H7 (cell line): ENCODE measurements at regions not wholly inside any gene's neighbourhood (a gene's known extent, or its start where the extent isn't known, plus 50 kb on each side); places are given as distances from the start of the nearest gene placed in this dataset.

ENCODE experiments used
- DNase-seq: peaks from one replicate; pipeline ENCODE4 v3.0.0; 2012
- H3K27me3 ChIP-seq: 2 replicates; pipeline ENCODE4 v1.6.0; 2011; ENCODE audit warnings: mild to moderate bottlenecking, low read length; ENCODE audit not compliant: control insufficient read depth, insufficient read depth
- H3K36me3 ChIP-seq: replicated peaks from 2 replicates; pipeline ENCODE4 v1.5.1; 2011; ENCODE audit warnings: low read length; ENCODE audit not compliant: control insufficient read depth, insufficient read depth
- H3K4me3 ChIP-seq: 2 replicates; pipeline ENCODE4 v1.5.1; 2011; ENCODE audit warnings: low read depth, mild to moderate bottlenecking, control low read depth, low read length, moderate library complexity; ENCODE audit not compliant: insufficient read depth

- no peak overlapping the region for H3K4me3 ChIP-seq
- H3K27me3 ChIP-seq: no peaks in the 10 kb centered on the region
- no peak for DNase-seq
- H3K36me3 ChIP-seq: no peaks in the 10 kb centered on the region
These were observed 407.7 kb upstream of the IRX1 start for GRCh38 chr5:3187771-3188425.

DNA sequence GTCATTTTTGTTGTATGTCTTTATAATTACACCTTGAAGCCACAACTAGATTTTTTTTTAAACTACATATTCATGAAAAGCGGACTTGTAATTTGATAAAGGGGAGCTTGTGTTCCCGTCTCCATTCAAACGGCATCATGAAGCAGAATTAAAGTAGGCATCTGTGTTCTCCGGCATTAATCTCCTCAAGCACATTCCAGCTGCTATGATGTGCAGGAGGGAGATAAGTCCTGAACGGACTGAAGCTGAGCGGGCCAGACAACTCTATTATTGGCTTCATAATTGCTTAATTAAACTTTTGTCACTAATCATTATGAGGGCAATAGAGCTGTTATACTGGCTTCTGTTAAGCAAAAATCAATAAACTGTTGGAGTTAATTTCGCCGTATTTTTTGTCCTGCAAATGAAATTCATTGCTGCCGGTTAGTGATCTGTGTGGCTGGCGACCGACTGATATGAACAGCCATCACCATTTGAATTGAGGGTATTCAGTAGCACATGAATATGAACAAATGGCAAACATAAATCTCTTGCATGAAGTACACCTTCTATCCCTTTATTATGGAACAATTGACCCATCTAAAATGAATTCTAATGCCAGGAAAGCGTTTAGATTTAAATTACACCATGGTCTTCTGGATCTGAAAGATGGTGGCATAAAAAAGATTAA lies 408.8 kb upstream of the IRX1 start:
- DNase-seq: no peak

GRCh38 chr5:3186156-3186555 lies 409.5 kb upstream of the IRX1 start:
- no peak overlapping the region for H3K4me3 ChIP-seq
- H3K36me3 ChIP-seq: no peaks in the 10 kb centered on the region
- DNase-seq: no peak
- no peaks in the 10 kb centered on the region for H3K27me3 ChIP-seq

More for the DNA sequence above, 408.8 kb upstream of the IRX1 start:
- Histone ChIP-seq H3K4me3 (no peak overlapping the region), H3K36me3 (no peaks in the 10 kb centered on the region), H3K27me3 (no peaks in the 10 kb centered on the region)

GRCh38 chr5:3185488-3185887 lies 410.1 kb upstream of the IRX1 start:
- H3K36me3 ChIP-seq: no peaks in the 10 kb centered on the region

GRCh38 chr5:3182133-3182876 lies 413.3 kb upstream of the IRX1 start:
- DNase-seq: no peak
- Histone ChIP-seq H3K36me3 (no peaks in the 10 kb centered on the region), H3K4me3 (no peak overlapping the region), H3K27me3 (no peaks in the 10 kb centered on the region)

More at GRCh38 chr5:3185488-3185887, 410.1 kb upstream of the IRX1 start:
- H3K27me3 ChIP-seq: no peaks in the 10 kb centered on the region
- no peak for DNase-seq
- H3K4me3 ChIP-seq: no peak overlapping the region

DNA sequence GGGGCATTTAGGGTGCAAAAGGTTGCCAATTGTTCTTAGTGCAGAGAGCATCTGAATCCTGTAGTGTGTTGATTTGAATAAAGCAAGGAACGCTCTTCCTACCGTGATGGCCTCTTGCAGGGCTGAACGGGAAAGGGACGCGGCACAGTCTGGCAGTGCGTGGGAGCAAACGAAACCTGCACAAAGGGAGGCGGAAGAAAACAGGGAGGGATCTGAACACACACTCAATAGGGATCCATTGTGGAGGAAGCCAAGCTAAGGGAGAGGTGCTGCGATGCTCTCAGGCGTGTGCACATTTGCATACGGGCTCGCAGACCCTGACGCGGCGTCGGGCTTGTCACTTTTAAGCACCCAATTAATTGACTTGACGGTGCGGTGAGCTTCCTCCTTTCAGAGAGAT lies 414.0 kb upstream of the IRX1 start:
- Histone ChIP-seq H3K36me3 (no peaks in the 10 kb centered on the region), H3K27me3 (no peaks in the 10 kb centered on the region), H3K4me3 (no peak overlapping the region)
- DNase-seq: no peak

DNA sequence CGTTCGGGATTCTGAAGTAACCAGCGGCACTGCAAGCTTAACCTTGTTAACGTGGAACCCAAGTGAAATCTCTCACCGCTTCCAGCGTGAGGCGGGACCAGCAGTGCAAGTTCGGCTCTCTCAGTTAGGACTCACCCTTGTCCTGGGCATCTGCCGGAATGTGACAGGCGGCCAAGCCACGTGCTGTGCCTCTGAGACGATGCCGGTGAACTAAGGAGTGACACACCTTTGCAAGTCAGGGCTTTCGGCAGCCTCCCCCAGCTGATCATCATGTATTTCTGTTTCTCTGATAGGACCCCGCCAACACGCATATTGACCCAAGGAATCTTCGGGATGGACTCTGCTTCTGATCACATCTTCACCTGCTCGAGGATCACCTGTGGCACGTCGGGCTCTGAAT lies 415.0 kb upstream of the IRX1 start:
- no peaks in the 10 kb centered on the region for H3K27me3 ChIP-seq
- H3K4me3 ChIP-seq: no peak overlapping the region
- no peak for DNase-seq
- H3K36me3 ChIP-seq: no peaks in the 10 kb centered on the region

GRCh38 chr5:3179220-3179619 lies 416.4 kb upstream of the IRX1 start:
- Histone ChIP-seq H3K4me3 (no peak overlapping the region), H3K36me3 (no peaks in the 10 kb centered on the region), H3K27me3 (no peaks in the 10 kb centered on the region)
- no peak for DNase-seq

GRCh38 chr5:3177338-3177737 lies 418.3 kb upstream of the IRX1 start:
- DNase-seq: no peak
- H3K27me3 ChIP-seq: no peaks in the 10 kb centered on the region
- H3K4me3 ChIP-seq: no peak overlapping the region
- H3K36me3 ChIP-seq: no peaks in the 10 kb centered on the region

GRCh38 chr5:3175416-3175815 lies 420.2 kb upstream of the IRX1 start:
- H3K36me3 ChIP-seq: no peaks in the 10 kb centered on the region
- DNase-seq: no peak
- H3K27me3 ChIP-seq: no peaks in the 10 kb centered on the region
- no peak overlapping the region for H3K4me3 ChIP-seq

GRCh38 chr5:3167473-3167872 lies 416.0 kb upstream of the IRX2 start:
- DNase-seq: no peak
- no peaks in the 10 kb centered on the region for H3K36me3 ChIP-seq

DNA sequence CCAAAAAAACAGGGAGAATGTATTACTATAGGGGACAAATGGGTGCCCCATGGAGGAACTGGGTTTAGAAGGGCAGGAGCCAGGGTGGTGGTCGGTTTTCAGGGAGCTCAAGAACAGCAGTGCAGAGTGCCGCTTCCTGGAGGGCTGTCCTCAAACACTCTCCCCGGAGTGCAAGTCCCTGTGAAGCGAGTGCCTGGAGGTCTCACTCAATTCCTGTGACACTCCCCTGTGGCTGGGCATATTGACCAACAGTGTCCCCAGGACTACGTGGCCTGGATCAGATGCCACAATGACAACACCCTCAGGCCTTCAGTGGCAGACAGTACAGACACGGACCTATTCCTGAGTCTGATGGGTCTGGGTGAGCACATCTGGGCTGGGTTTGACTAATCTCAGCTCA lies 412.1 kb upstream of the IRX2 start:
- no peak for DNase-seq
- Histone ChIP-seq H3K36me3 (no peaks in the 10 kb centered on the region), H3K27me3 (no peaks in the 10 kb centered on the region; the same call in 1 of the 2 replicates), H3K4me3 (no peak overlapping the region)

More at GRCh38 chr5:3167473-3167872, 416.0 kb upstream of the IRX2 start:
- no peaks in the 10 kb centered on the region for H3K27me3 ChIP-seq
- no peak overlapping the region for H3K4me3 ChIP-seq

DNA sequence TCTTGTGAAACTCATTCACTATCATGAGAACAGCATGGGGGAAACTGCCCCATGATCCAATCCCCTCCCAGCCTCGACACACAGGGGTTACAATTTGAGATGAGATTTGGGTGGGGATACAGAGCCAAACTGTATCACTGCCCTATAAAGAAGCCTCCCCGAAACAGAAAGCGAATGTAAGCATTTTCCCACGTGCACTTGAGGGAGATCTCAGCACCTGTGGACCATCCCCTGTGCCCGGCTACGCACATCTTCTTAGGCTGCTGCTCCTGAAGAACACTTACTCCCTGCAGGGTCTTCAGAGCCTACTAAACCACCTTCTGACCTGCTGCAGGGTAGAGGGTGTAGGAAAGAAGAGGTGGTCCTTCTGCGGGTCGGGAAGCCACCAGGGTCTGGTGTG lies 410.2 kb upstream of the IRX2 start:
- no peak for DNase-seq
- H3K36me3 ChIP-seq: no peaks in the 10 kb centered on the region
- no peak overlapping the region for H3K4me3 ChIP-seq
- H3K27me3 ChIP-seq: no peaks in the 10 kb centered on the region; the same call in 1 of the 2 replicates

DNA sequence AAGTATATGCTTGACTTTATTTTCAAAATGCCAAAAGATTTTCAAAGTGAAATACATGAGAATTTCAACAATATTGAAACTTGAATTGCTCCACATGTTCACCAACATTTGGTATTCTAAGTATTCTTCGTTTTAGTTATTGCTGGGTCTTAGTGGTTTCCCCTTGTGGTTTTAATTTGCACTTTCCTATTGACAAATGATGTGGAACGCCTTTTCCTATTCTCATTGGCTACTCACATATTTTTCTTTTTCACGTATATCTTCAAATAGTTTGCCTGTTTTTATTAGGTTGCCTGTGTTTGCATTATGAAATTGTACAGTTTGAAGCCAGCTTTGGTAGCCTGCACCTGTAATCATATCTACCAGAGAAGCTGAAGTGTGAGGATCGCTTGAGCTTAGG lies 405.7 kb upstream of the IRX2 start:
- Histone ChIP-seq H3K27me3 (no peaks in the 10 kb centered on the region; the same call in 1 of the 2 replicates), H3K36me3 (no peaks in the 10 kb centered on the region), H3K4me3 (no peak overlapping the region)
- no peak for DNase-seq

DNA sequence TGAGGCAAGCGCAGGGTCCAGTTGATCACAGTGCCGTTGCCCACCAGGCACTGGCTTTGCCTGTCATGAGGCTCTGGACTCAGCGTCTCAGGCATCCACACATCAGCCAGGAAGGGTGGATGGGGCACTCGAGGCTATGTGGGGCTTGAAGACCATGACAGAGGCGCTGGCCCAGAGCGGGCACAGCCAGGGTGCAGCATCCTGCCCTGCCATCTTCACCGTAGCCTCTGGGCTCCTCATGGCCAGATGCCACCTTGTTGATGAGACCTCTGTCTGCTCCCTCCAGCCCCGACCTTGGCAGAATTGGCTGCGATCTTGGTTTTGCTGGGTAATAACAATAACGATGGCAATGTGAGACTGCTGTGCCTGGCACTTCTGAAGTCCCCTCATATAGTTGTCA lies 404.2 kb upstream of the IRX2 start:
- no peaks in the 10 kb centered on the region for H3K27me3 ChIP-seq
- no peak for DNase-seq
- no peak overlapping the region for H3K4me3 ChIP-seq
- H3K36me3 ChIP-seq: no peaks in the 10 kb centered on the region
